Stimulated activated naive CD8-positive, alpha-beta T cell treated with anti-CD3 and anti-CD28 coated beads, Interleukin-15, Interleukin-2, amounts not matched to agents 100 ng/mL and 50 ng/mL, for 24 hours (primary cell): ENCODE measurements at regions not wholly inside any gene's neighbourhood (a gene's known extent, or its start where the extent isn't known, plus 50 kb on each side); places are given as distances from the start of the nearest gene placed in this dataset.

Experiments used
- H3K27ac Mint-ChIP-seq: one replicate; pipeline ENCODE4 v1.8.0; 2021; ENCODE audit warnings: mild to moderate bottlenecking, mixed read lengths
- H3K27me3 Mint-ChIP-seq: one replicate; pipeline ENCODE4 v1.8.0; 2021; ENCODE audit warnings: mixed read lengths
- H3K36me3 Mint-ChIP-seq: one replicate; pipeline ENCODE4 v1.8.0; 2021; ENCODE audit warnings: low read depth, mixed read lengths
- H3K4me1 Mint-ChIP-seq: one replicate; pipeline ENCODE4 v1.8.0; 2021; ENCODE audit warnings: low read depth, mixed read lengths
- H3K4me3 Mint-ChIP-seq: one replicate; pipeline ENCODE4 v1.8.0; 2021; ENCODE audit warnings: mild to moderate bottlenecking, mixed read lengths
- H3K9me3 Mint-ChIP-seq: one replicate; pipeline ENCODE4 v1.8.0; 2021; ENCODE audit warnings: mixed read lengths

GRCh38 chr2:104431701-104432121, 422.2 kb upstream of the POU3F3 start:
- Mint-ChIP-seq H3K9me3 (no peaks in the 10 kb centered on the region), H3K4me1 (peaks cover 6% of the 10 kb centered on the region), H3K27ac (no peak overlapping the region), H3K27me3 (peaks cover 12% of the 10 kb centered on the region), H3K4me3 (no peak overlapping the region), H3K36me3 (no peaks in the 10 kb centered on the region)

- H3K9me3 Mint-ChIP-seq = no peaks in the 10 kb centered on the region
- peaks cover 6% of the 10 kb centered on the region for H3K4me1 Mint-ChIP-seq
- peaks cover 12% of the 10 kb centered on the region for H3K27me3 Mint-ChIP-seq
- H3K27ac Mint-ChIP-seq = no peak overlapping the region
- H3K4me3 Mint-ChIP-seq = no peak overlapping the region
- H3K36me3 Mint-ChIP-seq = no peaks in the 10 kb centered on the region
Observed at GRCh38 chr2:104432401-104432800, 421.5 kb upstream of the POU3F3 start.

- H3K9me3 Mint-ChIP-seq = no peaks in the 10 kb centered on the region
- no peak overlapping the region for H3K4me3 Mint-ChIP-seq
- H3K27ac Mint-ChIP-seq = no peak overlapping the region
Observed at GRCh38 chr2:104432991-104433390, 420.9 kb upstream of the POU3F3 start.

GRCh38 chr2:104433657-104434056, 420.3 kb upstream of the POU3F3 start:
- no peak overlapping the region for H3K4me3 Mint-ChIP-seq

More at GRCh38 chr2:104432991-104433390, 420.9 kb upstream of the POU3F3 start:
- Mint-ChIP-seq H3K36me3 (no peaks in the 10 kb centered on the region), H3K4me1 (peaks cover 6% of the 10 kb centered on the region), H3K27me3 (peaks cover 11% of the 10 kb centered on the region)

GRCh38 chr2:104434318-104434792, 419.6 kb upstream of the POU3F3 start:
- Mint-ChIP-seq H3K4me1 (peaks cover 6% of the 10 kb centered on the region), H3K27ac (no peak overlapping the region), H3K27me3 (peaks cover 8% of the 10 kb centered on the region)

More at GRCh38 chr2:104433657-104434056, 420.3 kb upstream of the POU3F3 start:
- no peak overlapping the region for H3K27ac Mint-ChIP-seq
- H3K36me3 Mint-ChIP-seq = no peaks in the 10 kb centered on the region
- peaks cover 6% of the 10 kb centered on the region for H3K4me1 Mint-ChIP-seq
- H3K9me3 Mint-ChIP-seq = no peaks in the 10 kb centered on the region
- peaks cover 8% of the 10 kb centered on the region for H3K27me3 Mint-ChIP-seq

GRCh38 chr2:104434966-104435365, 418.9 kb upstream of the POU3F3 start:
- H3K9me3 Mint-ChIP-seq = no peaks in the 10 kb centered on the region
- H3K4me3 Mint-ChIP-seq = no peak overlapping the region
- H3K36me3 Mint-ChIP-seq = no peaks in the 10 kb centered on the region
- peaks cover 6% of the 10 kb centered on the region for H3K4me1 Mint-ChIP-seq
- peaks cover 8% of the 10 kb centered on the region for H3K27me3 Mint-ChIP-seq
- H3K27ac Mint-ChIP-seq = no peak overlapping the region

More at GRCh38 chr2:104434318-104434792, 419.6 kb upstream of the POU3F3 start:
- no peaks in the 10 kb centered on the region for H3K36me3 Mint-ChIP-seq
- H3K9me3 Mint-ChIP-seq = no peaks in the 10 kb centered on the region
- H3K4me3 Mint-ChIP-seq = no peak overlapping the region

- Mint-ChIP-seq H3K4me1 (peaks cover 6% of the 10 kb centered on the region), H3K27me3 (peaks cover 4% of the 10 kb centered on the region), H3K27ac (no peak overlapping the region), H3K36me3 (no peaks in the 10 kb centered on the region), H3K9me3 (no peaks in the 10 kb centered on the region), H3K4me3 (no peak overlapping the region)
Observed at GRCh38 chr2:104438481-104438880, 415.4 kb upstream of the POU3F3 start.

GRCh38 chr2:104443145-104443544, 410.8 kb upstream of the POU3F3 start:
- H3K4me3 Mint-ChIP-seq = no peak overlapping the region
- H3K9me3 Mint-ChIP-seq = no peaks in the 10 kb centered on the region
- no peak overlapping the region for H3K27ac Mint-ChIP-seq
- H3K27me3 Mint-ChIP-seq = no peaks in the 10 kb centered on the region
- H3K4me1 Mint-ChIP-seq = peaks cover under 1% of the 10 kb centered on the region
- H3K36me3 Mint-ChIP-seq = no peaks in the 10 kb centered on the region

- Mint-ChIP-seq H3K27me3 (no peaks in the 10 kb centered on the region), H3K36me3 (no peaks in the 10 kb centered on the region), H3K9me3 (no peaks in the 10 kb centered on the region), H3K4me3 (no peak overlapping the region), H3K27ac (no peak overlapping the region), H3K4me1 (peaks cover 4% of the 10 kb centered on the region)
Observed at GRCh38 chr2:104444392-104444791, 409.5 kb upstream of the POU3F3 start.

- H3K4me1 Mint-ChIP-seq = peaks cover 4% of the 10 kb centered on the region
- no peaks in the 10 kb centered on the region for H3K27me3 Mint-ChIP-seq
- H3K9me3 Mint-ChIP-seq = no peaks in the 10 kb centered on the region
- no peak overlapping the region for H3K4me3 Mint-ChIP-seq
- H3K36me3 Mint-ChIP-seq = no peaks in the 10 kb centered on the region
- no peak overlapping the region for H3K27ac Mint-ChIP-seq
Observed at GRCh38 chr2:104444889-104445288, 409.0 kb upstream of the POU3F3 start.

GRCh38 chr2:104447831-104448434, 406.0 kb upstream of the POU3F3 start:
- peaks cover 4% of the 10 kb centered on the region for H3K4me1 Mint-ChIP-seq
- no peak overlapping the region for H3K4me3 Mint-ChIP-seq
- no peaks in the 10 kb centered on the region for H3K36me3 Mint-ChIP-seq
- no peaks in the 10 kb centered on the region for H3K27me3 Mint-ChIP-seq
- no peak overlapping the region for H3K27ac Mint-ChIP-seq
- no peaks in the 10 kb centered on the region for H3K9me3 Mint-ChIP-seq

- Mint-ChIP-seq H3K9me3 (no peaks in the 10 kb centered on the region), H3K36me3 (no peaks in the 10 kb centered on the region), H3K27ac (no peak overlapping the region), H3K4me3 (no peak overlapping the region), H3K27me3 (no peaks in the 10 kb centered on the region), H3K4me1 (peaks cover 4% of the 10 kb centered on the region)
Observed at GRCh38 chr2:104448661-104449440, 405.1 kb upstream of the POU3F3 start.

GRCh38 chr2:104452558-104452957, 401.4 kb upstream of the POU3F3 start:
- Mint-ChIP-seq H3K9me3 (no peaks in the 10 kb centered on the region), H3K4me3 (no peak overlapping the region)

GRCh38 chr2:104462731-104463130, 391.2 kb upstream of the POU3F3 start:
- H3K36me3 Mint-ChIP-seq = no peaks in the 10 kb centered on the region
- no peak overlapping the region for H3K4me3 Mint-ChIP-seq
- H3K4me1 Mint-ChIP-seq = no peaks in the 10 kb centered on the region
- H3K27me3 Mint-ChIP-seq = peaks cover 6% of the 10 kb centered on the region
- no peaks in the 10 kb centered on the region for H3K9me3 Mint-ChIP-seq
- H3K27ac Mint-ChIP-seq = no peak overlapping the region

More at GRCh38 chr2:104452558-104452957, 401.4 kb upstream of the POU3F3 start:
- peaks cover 4% of the 10 kb centered on the region for H3K4me1 Mint-ChIP-seq
- H3K27ac Mint-ChIP-seq = no peak overlapping the region
- H3K27me3 Mint-ChIP-seq = no peaks in the 10 kb centered on the region
- no peaks in the 10 kb centered on the region for H3K36me3 Mint-ChIP-seq

- Mint-ChIP-seq H3K27me3 (peaks cover 6% of the 10 kb centered on the region), H3K36me3 (no peaks in the 10 kb centered on the region), H3K4me1 (no peaks in the 10 kb centered on the region), H3K4me3 (no peak overlapping the region), H3K9me3 (no peaks in the 10 kb centered on the region), H3K27ac (no peak overlapping the region)
Observed at GRCh38 chr2:104465981-104466380, 387.9 kb upstream of the POU3F3 start.
